ENCODE measurements at regions not wholly inside any gene's neighbourhood (a gene's known extent, or its start where the extent isn't known, plus 50 kb on each side); places are given as distances from the start of the nearest gene placed in this dataset.

DNA sequence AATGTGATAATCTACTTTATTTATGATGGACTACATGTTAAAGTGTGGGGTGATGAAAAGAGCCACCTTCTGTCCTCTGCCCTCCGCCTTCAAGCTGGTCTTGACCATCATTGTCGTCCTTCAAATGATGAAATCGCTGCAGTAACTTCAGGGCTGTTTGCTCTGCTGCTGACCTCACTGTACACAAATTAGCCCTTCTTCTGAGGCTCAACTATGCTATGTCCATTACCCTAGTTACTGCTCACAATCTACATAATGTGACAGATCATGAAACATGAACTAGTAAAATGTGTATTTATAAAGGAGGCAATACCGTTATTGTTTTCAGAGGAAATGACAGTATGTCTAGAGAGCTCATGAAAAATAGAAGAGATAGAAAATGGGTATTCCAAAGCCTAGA lies 145.9 kb downstream of the RFC3 start:
- TF ChIP-seq, protein P1, sequence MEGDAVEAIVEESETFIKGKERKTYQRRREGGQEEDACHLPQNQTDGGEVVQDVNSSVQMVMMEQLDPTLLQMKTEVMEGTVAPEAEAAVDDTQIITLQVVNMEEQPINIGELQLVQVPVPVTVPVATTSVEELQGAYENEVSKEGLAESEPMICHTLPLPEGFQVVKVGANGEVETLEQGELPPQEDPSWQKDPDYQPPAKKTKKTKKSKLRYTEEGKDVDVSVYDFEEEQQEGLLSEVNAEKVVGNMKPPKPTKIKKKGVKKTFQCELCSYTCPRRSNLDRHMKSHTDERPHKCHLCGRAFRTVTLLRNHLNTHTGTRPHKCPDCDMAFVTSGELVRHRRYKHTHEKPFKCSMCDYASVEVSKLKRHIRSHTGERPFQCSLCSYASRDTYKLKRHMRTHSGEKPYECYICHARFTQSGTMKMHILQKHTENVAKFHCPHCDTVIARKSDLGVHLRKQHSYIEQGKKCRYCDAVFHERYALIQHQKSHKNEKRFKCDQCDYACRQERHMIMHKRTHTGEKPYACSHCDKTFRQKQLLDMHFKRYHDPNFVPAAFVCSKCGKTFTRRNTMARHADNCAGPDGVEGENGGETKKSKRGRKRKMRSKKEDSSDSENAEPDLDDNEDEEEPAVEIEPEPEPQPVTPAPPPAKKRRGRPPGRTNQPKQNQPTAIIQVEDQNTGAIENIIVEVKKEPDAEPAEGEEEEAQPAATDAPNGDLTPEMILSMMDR (IDR thresholded peaks at IDR 0.05; ENCODE audit: extremely low read depth in 1 of 2, insufficient read depth in 1 of 2, low read depth in 1 of 2, low read length in 2 of 2) = no peak
- TF ChIP-seq POLR2AphosphoS5 (IDR thresholded peaks at IDR 0.05; ENCODE audit: insufficient read depth, low read depth, low read length) (no peak), POLR2A (IDR thresholded peaks at IDR 0.05; ENCODE audit: low read depth, low read length) (no peak)
